HFFc6 (cell line): ENCODE measurements at regions not wholly inside any gene's neighbourhood (a gene's known extent, or its start where the extent isn't known, plus 50 kb on each side); places are given as distances from the start of the nearest gene placed in this dataset.

Source experiments
- DNase-seq: peaks from one replicate; pipeline ENCODE4 v3.0.0-alpha.2; 2018
- H3K27ac Mint-ChIP-seq: 2 replicates; pipeline ENCODE4 v1.8.0; 2020; ENCODE audit warnings: mild to moderate bottlenecking, mixed read lengths
- H3K27me3 Mint-ChIP-seq: 2 replicates; pipeline ENCODE4 v1.8.0; 2021; ENCODE audit warnings: mild to moderate bottlenecking, moderate library complexity, mixed read lengths; ENCODE audit not compliant: insufficient read depth
- H3K36me3 Mint-ChIP-seq: 2 replicates; pipeline ENCODE4 v1.8.0; 2021; ENCODE audit warnings: low read depth, mixed read lengths
- H3K4me1 Mint-ChIP-seq: 2 replicates; pipeline ENCODE4 v1.8.0; 2020; ENCODE audit warnings: low read depth, mixed read lengths
- H3K4me3 Mint-ChIP-seq: 2 replicates; pipeline ENCODE4 v1.8.0; 2020; ENCODE audit warnings: mild to moderate bottlenecking, moderate library complexity, mixed read lengths
- H3K9me3 Mint-ChIP-seq: 2 replicates; pipeline ENCODE4 v1.8.0; 2020; ENCODE audit warnings: mild to moderate bottlenecking, mixed read lengths
- CTCF ChIP-seq: fragments of 200-600 bp; sonication (generic); IDR thresholded peaks from 2 replicates; pipeline ENCODE4 v1.5.0; 2021; ENCODE audit warnings: antibody characterized with exemption, mild to moderate bottlenecking

- H3K27me3 Mint-ChIP-seq, result peaks cover 19% of the 10 kb centered on the region
- DNase-seq, result no peak
- no peaks in the 10 kb centered on the region for H3K36me3 Mint-ChIP-seq
- no peak overlapping the region for H3K27ac Mint-ChIP-seq
- H3K4me3 Mint-ChIP-seq, result no peak overlapping the region
- peaks cover 7% of the 10 kb centered on the region for H3K4me1 Mint-ChIP-seq
- H3K9me3 Mint-ChIP-seq, result peaks cover 7% of the 10 kb centered on the region
- no peak for TF ChIP-seq CTCF
These were observed 71.6 kb downstream of the ZNF641 start for GRCh38 chr12:48279101-48279500.

GRCh38 chr12:48276621-48277020, 73.5 kb upstream of the OR10AD1 start:
- Mint-ChIP-seq H3K9me3 (peaks cover 7% of the 10 kb centered on the region), H3K36me3 (no peaks in the 10 kb centered on the region), H3K4me1 (peaks cover 1% of the 10 kb centered on the region), H3K4me3 (no peak overlapping the region), H3K27ac (no peak overlapping the region), H3K27me3 (peaks cover 26% of the 10 kb centered on the region)
- no peak for TF ChIP-seq CTCF
- no peak for DNase-seq

GRCh38 chr12:48266826-48267225, 63.7 kb upstream of the OR10AD1 start:
- Mint-ChIP-seq H3K9me3 (no peaks in the 10 kb centered on the region), H3K4me3 (no peak overlapping the region)

GRCh38 chr12:48265777-48266176, 62.7 kb upstream of the OR10AD1 start:
- Mint-ChIP-seq H3K36me3 (no peaks in the 10 kb centered on the region), H3K9me3 (no peaks in the 10 kb centered on the region), H3K27me3 (peaks cover 7% of the 10 kb centered on the region), H3K4me1 (no peaks in the 10 kb centered on the region), H3K4me3 (no peak overlapping the region), H3K27ac (no peak overlapping the region)
- TF ChIP-seq CTCF, result no peak
- no peak for DNase-seq

More at GRCh38 chr12:48266826-48267225, 63.7 kb upstream of the OR10AD1 start:
- Mint-ChIP-seq H3K27me3 (peaks cover 7% of the 10 kb centered on the region), H3K4me1 (no peaks in the 10 kb centered on the region), H3K36me3 (no peaks in the 10 kb centered on the region), H3K27ac (no peak overlapping the region)
- no peak for DNase-seq
- no peak for TF ChIP-seq CTCF

GRCh38 chr12:48263617-48264016, 60.5 kb upstream of the OR10AD1 start:
- Mint-ChIP-seq H3K27ac (no peak overlapping the region), H3K4me3 (no peak overlapping the region), H3K27me3 (peaks cover 6% of the 10 kb centered on the region), H3K9me3 (no peaks in the 10 kb centered on the region), H3K4me1 (no peaks in the 10 kb centered on the region), H3K36me3 (no peaks in the 10 kb centered on the region)
- no peak for TF ChIP-seq CTCF
- DNase-seq, result no peak

GRCh38 chr12:48261773-48262172, 58.7 kb upstream of the OR10AD1 start:
- DNase-seq, result no peak
- Mint-ChIP-seq H3K27me3 (peaks cover 3% of the 10 kb centered on the region; the same call in 1 of the 2 replicates), H3K4me3 (no peak overlapping the region), H3K4me1 (no peaks in the 10 kb centered on the region), H3K27ac (no peak overlapping the region), H3K9me3 (no peaks in the 10 kb centered on the region), H3K36me3 (no peaks in the 10 kb centered on the region)
- no peak for TF ChIP-seq CTCF
